ENCODE measurements at regions not wholly inside any gene's neighbourhood (a gene's known extent, or its start where the extent isn't known, plus 50 kb on each side); places are given as distances from the start of the nearest gene placed in this dataset.

DNA sequence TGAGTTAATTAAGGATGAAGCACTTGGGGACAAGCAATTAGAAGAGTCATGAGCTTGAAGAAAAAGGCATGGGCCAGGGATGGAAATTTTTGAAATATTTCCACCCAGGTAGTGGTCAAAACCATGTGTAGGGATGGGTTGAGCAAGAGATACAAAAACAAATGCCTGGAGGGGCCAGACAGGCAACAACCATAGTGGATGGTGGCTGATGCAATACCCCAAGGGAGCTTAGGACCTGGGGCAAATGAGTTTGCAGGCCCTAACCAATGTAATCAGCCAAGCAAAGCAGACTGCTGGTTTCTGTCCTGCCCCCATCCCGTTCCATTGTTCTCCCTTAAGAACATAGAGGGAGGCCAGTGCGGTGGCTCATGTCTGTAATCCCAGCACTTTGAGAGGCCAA, 119.1 kb upstream of the FGGY start:
- H3K4me3 ChIP-seq (ENCODE audit: low read depth, low read length): no peak overlapping the region
- peaks cover 4% of the 10 kb centered on the region for H3K4me1 ChIP-seq (ENCODE audit: control insufficient read depth, insufficient read depth, low read length)

GRCh38 chr1:59178339-59179187, 118.3 kb upstream of the FGGY start:
- Histone ChIP-seq H3K4me3 (ENCODE audit: low read depth, low read length) (no peak overlapping the region), H3K4me1 (ENCODE audit: control insufficient read depth, insufficient read depth, low read length) (peaks cover 4% of the 10 kb centered on the region), H3K9ac (ENCODE audit: low read depth, low read length) (no peak overlapping the region), H3K27me3 (ENCODE audit: control insufficient read depth, insufficient read depth, low read length) (no peaks in the 10 kb centered on the region), H3K36me3 (ENCODE audit: control insufficient read depth, insufficient read depth, low read length) (no peaks in the 10 kb centered on the region), H3K9me3 (ENCODE audit: control insufficient read depth, insufficient read depth, low read length) (no peaks in the 10 kb centered on the region)

More for the DNA sequence above, 119.1 kb upstream of the FGGY start:
- Histone ChIP-seq H3K9me3 (ENCODE audit: control insufficient read depth, insufficient read depth, low read length) (no peaks in the 10 kb centered on the region), H3K9ac (ENCODE audit: low read depth, low read length) (no peak overlapping the region), H3K36me3 (ENCODE audit: control insufficient read depth, insufficient read depth, low read length) (no peaks in the 10 kb centered on the region), H3K27me3 (ENCODE audit: control insufficient read depth, insufficient read depth, low read length) (no peaks in the 10 kb centered on the region)

GRCh38 chr1:59179673-59180072, 117.2 kb upstream of the FGGY start:
- Histone ChIP-seq H3K27me3 (ENCODE audit: control insufficient read depth, insufficient read depth, low read length) (no peaks in the 10 kb centered on the region), H3K9ac (ENCODE audit: low read depth, low read length) (no peak overlapping the region), H3K36me3 (ENCODE audit: control insufficient read depth, insufficient read depth, low read length) (no peaks in the 10 kb centered on the region), H3K4me1 (ENCODE audit: control insufficient read depth, insufficient read depth, low read length) (peaks cover 4% of the 10 kb centered on the region), H3K9me3 (ENCODE audit: control insufficient read depth, insufficient read depth, low read length) (no peaks in the 10 kb centered on the region), H3K4me3 (ENCODE audit: low read depth, low read length) (no peak overlapping the region)

- Histone ChIP-seq H3K4me1 (ENCODE audit: control insufficient read depth, insufficient read depth, low read length) (peaks cover 4% of the 10 kb centered on the region), H3K9ac (ENCODE audit: low read depth, low read length) (no peak overlapping the region), H3K36me3 (ENCODE audit: control insufficient read depth, insufficient read depth, low read length) (no peaks in the 10 kb centered on the region), H3K4me3 (ENCODE audit: low read depth, low read length) (no peak overlapping the region), H3K27me3 (ENCODE audit: control insufficient read depth, insufficient read depth, low read length) (no peaks in the 10 kb centered on the region), H3K9me3 (ENCODE audit: control insufficient read depth, insufficient read depth, low read length) (no peaks in the 10 kb centered on the region)
Observed at GRCh38 chr1:59180735-59181134, 116.2 kb upstream of the FGGY start.

GRCh38 chr1:59183749-59184317, 113.1 kb upstream of the FGGY start:
- H3K4me3 ChIP-seq (ENCODE audit: low read depth, low read length): no peak overlapping the region
- H3K27me3 ChIP-seq (ENCODE audit: control insufficient read depth, insufficient read depth, low read length): no peaks in the 10 kb centered on the region
- no peaks in the 10 kb centered on the region for H3K36me3 ChIP-seq (ENCODE audit: control insufficient read depth, insufficient read depth, low read length)
- no peaks in the 10 kb centered on the region for H3K9me3 ChIP-seq (ENCODE audit: control insufficient read depth, insufficient read depth, low read length)
- H3K9ac ChIP-seq (ENCODE audit: low read depth, low read length): no peak overlapping the region
- H3K4me1 ChIP-seq (ENCODE audit: control insufficient read depth, insufficient read depth, low read length): peaks cover 4% of the 10 kb centered on the region

DNA sequence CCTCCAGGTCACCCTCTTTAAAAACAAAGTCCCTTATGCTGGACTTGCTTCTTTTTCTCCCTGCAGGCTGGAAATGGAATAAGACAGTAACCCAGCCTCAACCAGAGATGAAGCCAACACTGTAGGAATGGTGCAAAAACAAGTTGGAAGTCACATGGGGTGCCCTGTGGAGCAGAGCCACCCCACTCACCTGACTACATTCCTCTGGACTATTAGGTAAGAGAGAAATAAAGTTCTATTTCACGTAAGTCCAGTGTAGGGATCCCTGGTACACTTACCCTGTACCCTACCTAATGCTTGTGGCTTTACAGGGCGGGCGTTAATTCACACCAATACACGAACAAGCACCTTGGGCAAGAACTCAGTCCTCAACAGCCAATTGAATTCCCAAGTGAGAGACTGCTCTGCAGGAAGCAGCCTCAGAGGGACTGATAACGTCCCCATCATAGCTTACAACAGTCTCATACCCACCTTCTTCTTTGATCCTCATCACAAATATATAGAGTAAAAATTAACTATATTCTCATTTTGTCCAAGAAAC, 112.5 kb upstream of the FGGY start:
- Histone ChIP-seq H3K36me3 (ENCODE audit: control insufficient read depth, insufficient read depth, low read length) (no peaks in the 10 kb centered on the region), H3K4me1 (ENCODE audit: control insufficient read depth, insufficient read depth, low read length) (peaks cover 4% of the 10 kb centered on the region), H3K9me3 (ENCODE audit: control insufficient read depth, insufficient read depth, low read length) (no peaks in the 10 kb centered on the region), H3K9ac (ENCODE audit: low read depth, low read length) (no peak overlapping the region), H3K4me3 (ENCODE audit: low read depth, low read length) (no peak overlapping the region), H3K27me3 (ENCODE audit: control insufficient read depth, insufficient read depth, low read length) (no peaks in the 10 kb centered on the region)

GRCh38 chr1:59185163-59185860, 111.6 kb upstream of the FGGY start:
- H3K27me3 ChIP-seq (ENCODE audit: control insufficient read depth, insufficient read depth, low read length): no peaks in the 10 kb centered on the region
- no peaks in the 10 kb centered on the region for H3K36me3 ChIP-seq (ENCODE audit: control insufficient read depth, insufficient read depth, low read length)
- no peak overlapping the region for H3K9ac ChIP-seq (ENCODE audit: low read depth, low read length)

DNA sequence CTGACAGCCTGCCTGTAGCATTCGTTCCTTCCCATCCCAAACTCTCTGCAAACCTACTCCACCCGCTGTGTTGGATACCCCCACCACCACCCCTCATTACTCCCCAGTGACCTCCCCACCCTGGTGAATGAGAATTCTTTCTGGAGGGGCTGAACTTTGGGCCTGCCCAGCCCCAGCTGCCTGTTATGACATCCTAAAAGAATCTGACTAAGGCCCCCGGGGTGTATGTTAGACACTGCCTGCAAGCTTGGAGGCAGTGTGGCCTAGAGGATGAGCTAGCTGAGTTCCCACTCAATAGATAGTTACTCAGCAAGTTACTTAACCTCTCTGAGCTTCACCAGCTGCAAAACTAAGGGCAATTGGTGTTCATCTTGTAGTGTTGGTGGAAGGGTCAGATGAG, 110.2 kb upstream of the FGGY start:
- Histone ChIP-seq H3K4me3 (ENCODE audit: low read depth, low read length) (no peak overlapping the region), H3K9ac (ENCODE audit: low read depth, low read length) (no peak overlapping the region), H3K4me1 (ENCODE audit: control insufficient read depth, insufficient read depth, low read length) (no peaks in the 10 kb centered on the region), H3K36me3 (ENCODE audit: control insufficient read depth, insufficient read depth, low read length) (no peaks in the 10 kb centered on the region), H3K27me3 (ENCODE audit: control insufficient read depth, insufficient read depth, low read length) (no peaks in the 10 kb centered on the region), H3K9me3 (ENCODE audit: control insufficient read depth, insufficient read depth, low read length) (no peaks in the 10 kb centered on the region)

More at GRCh38 chr1:59185163-59185860, 111.6 kb upstream of the FGGY start:
- Histone ChIP-seq H3K9me3 (ENCODE audit: control insufficient read depth, insufficient read depth, low read length) (no peaks in the 10 kb centered on the region), H3K4me1 (ENCODE audit: control insufficient read depth, insufficient read depth, low read length) (peaks cover under 1% of the 10 kb centered on the region), H3K4me3 (ENCODE audit: low read depth, low read length) (no peak overlapping the region)

- Histone ChIP-seq H3K4me3 (ENCODE audit: low read depth, low read length) (no peak overlapping the region), H3K27me3 (ENCODE audit: control insufficient read depth, insufficient read depth, low read length) (no peaks in the 10 kb centered on the region), H3K36me3 (ENCODE audit: control insufficient read depth, insufficient read depth, low read length) (no peaks in the 10 kb centered on the region), H3K9me3 (ENCODE audit: control insufficient read depth, insufficient read depth, low read length) (no peaks in the 10 kb centered on the region), H3K4me1 (ENCODE audit: control insufficient read depth, insufficient read depth, low read length) (no peaks in the 10 kb centered on the region), H3K9ac (ENCODE audit: low read depth, low read length) (no peak overlapping the region)
Observed at GRCh38 chr1:59188413-59189213, 108.3 kb upstream of the FGGY start.

GRCh38 chr1:59193443-59194093, 103.3 kb upstream of the FGGY start:
- Histone ChIP-seq H3K4me1 (ENCODE audit: control insufficient read depth, insufficient read depth, low read length) (no peaks in the 10 kb centered on the region), H3K4me3 (ENCODE audit: low read depth, low read length) (no peak overlapping the region), H3K9me3 (ENCODE audit: control insufficient read depth, insufficient read depth, low read length) (no peaks in the 10 kb centered on the region), H3K27me3 (ENCODE audit: control insufficient read depth, insufficient read depth, low read length) (no peaks in the 10 kb centered on the region), H3K9ac (ENCODE audit: low read depth, low read length) (no peak overlapping the region), H3K36me3 (ENCODE audit: control insufficient read depth, insufficient read depth, low read length) (no peaks in the 10 kb centered on the region)

- no peaks in the 10 kb centered on the region for H3K4me1 ChIP-seq (ENCODE audit: control insufficient read depth, insufficient read depth, low read length)
- no peaks in the 10 kb centered on the region for H3K27me3 ChIP-seq (ENCODE audit: control insufficient read depth, insufficient read depth, low read length)
- H3K36me3 ChIP-seq (ENCODE audit: control insufficient read depth, insufficient read depth, low read length): no peaks in the 10 kb centered on the region
- no peak overlapping the region for H3K4me3 ChIP-seq (ENCODE audit: low read depth, low read length)
- H3K9ac ChIP-seq (ENCODE audit: low read depth, low read length): no peak overlapping the region
- no peaks in the 10 kb centered on the region for H3K9me3 ChIP-seq (ENCODE audit: control insufficient read depth, insufficient read depth, low read length)
Observed at GRCh38 chr1:59194621-59195020, 102.3 kb upstream of the FGGY start.

Data from iPS-15b (cell line).